GM18519 (cell line): ENCODE measurements at regions not wholly inside any gene's neighbourhood (a gene's known extent, or its start where the extent isn't known, plus 50 kb on each side); places are given as distances from the start of the nearest gene placed in this dataset.
"Not testable (repeated sequence)": the region's sequence is repeated elsewhere in the genome, so short reads cannot be mapped to it uniquely, and the experiment has no call there.

Experiments used
- ATAC-seq: cut with Tn5 transposase; IDR thresholded peaks from one replicate; pipeline ENCODE4 v1.9.1; 2021; ENCODE audit warnings: mild to moderate bottlenecking, moderate library complexity; ENCODE audit not compliant: unreplicated experiment, low FRiP score

- not testable (repeated sequence) for ATAC-seq
Observed at GRCh38 chr1:149695066-149695465, 87.4 kb upstream of the FCGR1A start.

- not testable (repeated sequence) for ATAC-seq
Observed at GRCh38 chr1:149700220-149700619, 82.3 kb upstream of the FCGR1A start.

GRCh38 chr1:149700677-149701567, 81.6 kb upstream of the FCGR1A start:
- not testable (repeated sequence) for ATAC-seq

GRCh38 chr1:149708192-149708853, 74.2 kb upstream of the FCGR1A start:
- peak; percentile 76 for ATAC-seq

GRCh38 chr1:149711651-149712050, 70.8 kb upstream of the FCGR1A start:
- ATAC-seq = not testable (repeated sequence)

- not testable (repeated sequence) for ATAC-seq
Observed at GRCh38 chr1:149712154-149712927, 70.2 kb upstream of the FCGR1A start.

- not testable (repeated sequence) for ATAC-seq
Observed at GRCh38 chr1:149713513-149713912, 69.0 kb upstream of the FCGR1A start.

- ATAC-seq = not testable (repeated sequence)
Observed at GRCh38 chr1:149713952-149714351, 68.5 kb upstream of the FCGR1A start.

- ATAC-seq = not testable (repeated sequence)
Observed at GRCh38 chr1:149724618-149725302, 57.7 kb upstream of the FCGR1A start.

GRCh38 chr1:149726688-149727087, 55.8 kb upstream of the FCGR1A start:
- ATAC-seq = not testable (repeated sequence)

GRCh38 chr1:149728598-149728997, 53.9 kb upstream of the FCGR1A start:
- ATAC-seq = not testable (repeated sequence)
